SW 1271 (cell line): ENCODE measurements at regions not wholly inside any gene's neighbourhood (a gene's known extent, or its start where the extent isn't known, plus 50 kb on each side); places are given as distances from the start of the nearest gene placed in this dataset.
"Not testable (repeated sequence)": the region's sequence is repeated elsewhere in the genome, so short reads cannot be mapped to it uniquely, and the experiment has no call there.

Experiments used
- DNase-seq, 2 experiments: peaks; one replicate each; lab custom pipeline; 2025; lab: John Stamatoyannopoulos, UW

DNA sequence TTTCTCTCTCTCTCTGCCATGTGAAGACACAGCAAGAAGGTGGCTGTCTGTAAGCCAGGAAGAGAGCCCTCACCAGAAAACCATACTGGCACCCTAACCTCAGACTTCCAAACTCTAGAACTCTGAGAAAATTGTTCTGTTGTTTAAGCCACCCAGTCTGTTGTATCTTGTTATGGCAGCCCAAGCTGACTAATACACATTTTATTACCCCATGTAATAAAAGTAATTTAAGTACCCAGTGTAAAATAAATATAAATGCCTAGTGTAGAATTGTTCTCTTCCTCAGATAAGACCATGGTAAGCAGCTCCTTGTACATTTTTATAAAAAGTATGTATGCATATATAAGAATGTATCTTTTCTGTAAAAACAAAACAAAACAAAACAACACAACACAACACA is 119.7 kb downstream of the DTL start:
- no peak for DNase-seq

GRCh38 chr1:212157252-212157651 is 121.7 kb downstream of the DTL start:
- DNase-seq: no peak

DNA sequence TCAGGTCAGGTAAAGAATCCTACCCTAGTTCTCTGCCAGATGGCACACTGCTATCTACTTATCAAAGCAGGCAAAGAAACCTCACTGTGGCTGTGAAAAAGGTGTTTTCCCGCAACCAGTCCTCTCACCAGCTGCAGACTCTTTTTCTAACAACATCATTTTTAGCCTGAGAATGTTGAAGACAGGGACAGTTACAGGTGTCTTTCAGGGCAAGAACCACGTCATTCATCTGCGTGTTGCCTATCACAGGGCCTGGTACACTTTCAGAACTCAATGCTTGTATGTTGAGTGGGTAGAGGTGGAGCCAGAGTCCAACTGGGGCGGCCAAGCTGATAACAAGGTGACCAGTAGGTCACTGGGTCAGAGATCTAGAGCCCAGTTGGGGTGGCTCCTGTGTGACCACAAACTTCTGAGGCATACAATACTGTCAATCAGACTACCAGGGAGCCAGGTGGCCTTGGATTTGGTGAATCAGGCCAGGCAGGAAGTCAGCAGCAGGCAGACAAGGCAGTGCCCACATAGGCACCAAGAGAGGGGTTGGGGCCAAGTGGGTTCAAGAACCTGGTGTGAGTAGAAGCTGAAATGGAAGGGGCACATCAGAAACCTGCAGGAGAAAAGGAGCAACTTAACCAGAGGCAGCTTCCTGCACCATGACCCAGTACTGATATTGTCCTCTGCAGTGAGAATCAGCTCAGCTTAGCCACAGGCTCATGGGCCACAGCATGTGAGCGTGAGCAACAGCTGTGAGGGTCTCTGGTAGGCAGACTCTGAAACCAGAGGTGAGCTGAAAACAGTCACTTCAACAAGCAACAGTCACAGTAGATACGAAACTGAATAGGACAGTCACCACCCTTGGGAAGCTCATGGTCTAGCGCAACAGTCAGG is 123.6 kb downstream of the DTL start:
- DNase-seq: no peak

- no peak for DNase-seq
These were observed 123.9 kb upstream of the PPP2R5A start for GRCh38 chr1:212161231-212161781.

DNA sequence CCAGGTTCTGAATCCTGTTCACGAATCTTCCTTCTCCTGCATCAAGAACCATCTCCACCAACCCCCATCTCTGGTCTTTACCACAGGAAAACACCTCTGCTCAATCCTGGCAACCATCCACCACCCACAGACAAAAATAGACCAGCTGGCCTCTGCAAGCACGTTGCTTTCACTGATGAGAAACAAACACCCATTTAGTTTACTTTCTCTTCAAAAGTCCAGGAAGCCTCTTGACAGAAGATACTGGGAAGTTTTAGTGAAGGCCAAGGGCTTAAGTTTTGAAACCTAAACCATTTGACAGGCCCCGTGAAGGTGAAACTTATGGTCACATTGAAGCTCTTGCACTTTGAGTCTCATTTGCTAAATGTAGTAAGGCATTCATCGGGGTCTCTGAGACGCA is 122.6 kb upstream of the PPP2R5A start:
- DNase-seq: no peak

DNA sequence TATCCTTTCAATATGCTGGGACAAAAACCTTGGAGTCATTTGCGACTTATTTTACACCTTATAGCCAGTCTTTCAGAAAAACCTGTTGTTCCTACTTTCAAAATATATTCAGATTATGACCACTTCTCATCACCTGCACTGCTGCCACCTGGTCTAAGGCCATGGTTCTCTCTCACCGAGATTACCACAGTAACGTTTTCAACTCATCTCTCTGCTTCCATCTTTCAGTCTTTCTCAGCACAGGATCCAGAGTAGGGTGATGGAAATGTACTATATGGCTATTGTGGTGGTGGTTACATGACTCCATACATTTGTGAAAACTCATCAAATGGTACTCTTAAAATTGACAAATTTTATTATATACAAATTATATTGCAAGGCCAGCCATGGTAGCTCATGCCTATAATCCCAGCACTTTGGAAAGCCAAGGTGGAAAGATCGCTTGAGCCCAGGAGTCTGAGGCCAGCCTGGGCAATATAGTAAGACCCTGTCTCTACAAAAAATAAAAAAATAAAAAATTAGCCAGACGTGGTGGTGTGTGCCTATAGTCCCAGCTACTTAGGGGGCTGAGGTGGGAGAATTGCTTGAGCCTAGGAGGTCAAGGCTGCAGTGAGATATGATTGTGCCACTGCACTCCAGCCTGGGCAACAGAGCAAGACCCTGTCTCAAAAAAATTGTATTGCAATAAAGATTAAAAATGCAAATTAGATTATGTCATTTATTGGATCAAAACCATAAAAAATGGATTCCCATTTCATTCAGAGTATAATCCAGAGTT is 120.9 kb upstream of the PPP2R5A start:
- no peak for DNase-seq

DNA sequence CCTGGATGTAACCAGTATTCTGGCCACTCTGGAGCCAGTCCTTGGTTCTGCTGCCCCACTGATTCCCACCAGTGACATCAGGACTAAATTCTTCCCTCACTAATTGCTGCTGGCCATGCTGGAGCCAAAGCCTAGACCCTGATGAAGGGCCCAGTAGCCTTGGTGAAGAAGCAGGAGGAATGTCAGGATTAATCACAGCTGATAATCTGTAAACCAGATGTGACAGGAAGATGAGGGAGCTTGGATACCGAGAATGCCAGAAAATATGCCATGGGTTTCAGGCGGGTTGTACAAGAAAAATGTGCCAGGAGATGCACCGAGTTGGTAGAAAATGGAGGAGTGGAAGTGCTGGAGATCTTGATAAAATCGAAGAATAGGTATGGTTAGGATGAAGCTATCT is 119.0 kb upstream of the PPP2R5A start:
- DNase-seq: no peak

GRCh38 chr1:212166644-212167043 is 118.6 kb upstream of the PPP2R5A start:
- no peak for DNase-seq

DNA sequence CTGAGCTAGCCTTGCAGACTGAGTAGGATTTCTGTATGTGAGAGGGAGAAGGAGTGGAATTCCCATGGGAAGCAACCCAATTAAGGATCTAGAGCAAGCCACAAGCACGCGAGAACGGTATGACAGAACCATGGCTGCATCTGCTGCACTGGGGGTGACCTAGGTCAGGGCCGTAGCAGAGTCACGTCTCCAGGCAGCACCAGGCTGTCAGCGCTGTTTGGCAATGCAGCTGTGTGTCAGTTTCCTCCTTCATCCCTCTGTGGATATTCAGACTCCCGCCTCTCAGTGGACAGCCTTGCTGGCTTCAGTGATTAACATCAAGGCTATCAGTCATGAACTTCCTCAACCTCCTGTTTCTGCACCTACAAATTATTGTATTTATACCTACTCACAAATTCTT is 118.1 kb upstream of the PPP2R5A start:
- DNase-seq: no peak

GRCh38 chr1:212173567-212173966 is 111.6 kb upstream of the PPP2R5A start:
- no peak for DNase-seq

GRCh38 chr1:212174295-212174694 is 110.9 kb upstream of the PPP2R5A start:
- not testable (repeated sequence) for DNase-seq

DNA sequence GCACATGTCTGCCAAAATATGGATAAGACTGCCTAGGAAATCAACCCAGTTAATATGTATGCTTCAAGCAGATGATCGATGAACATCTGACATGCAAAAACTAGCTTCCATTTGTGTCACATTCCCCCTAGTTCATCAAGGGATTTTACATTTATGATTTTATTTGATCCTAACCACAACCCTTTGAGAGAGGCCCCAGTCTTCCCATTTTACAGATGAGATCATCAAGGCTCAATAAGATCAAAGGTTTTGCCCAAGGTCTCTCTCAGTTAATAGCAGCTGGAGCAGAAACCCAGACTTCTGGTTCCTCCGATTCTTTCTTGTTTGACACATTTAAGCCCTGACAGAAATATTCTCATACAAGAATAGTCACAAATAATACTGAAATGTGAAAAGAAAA is 107.7 kb upstream of the PPP2R5A start:
- DNase-seq: no peak

DNA sequence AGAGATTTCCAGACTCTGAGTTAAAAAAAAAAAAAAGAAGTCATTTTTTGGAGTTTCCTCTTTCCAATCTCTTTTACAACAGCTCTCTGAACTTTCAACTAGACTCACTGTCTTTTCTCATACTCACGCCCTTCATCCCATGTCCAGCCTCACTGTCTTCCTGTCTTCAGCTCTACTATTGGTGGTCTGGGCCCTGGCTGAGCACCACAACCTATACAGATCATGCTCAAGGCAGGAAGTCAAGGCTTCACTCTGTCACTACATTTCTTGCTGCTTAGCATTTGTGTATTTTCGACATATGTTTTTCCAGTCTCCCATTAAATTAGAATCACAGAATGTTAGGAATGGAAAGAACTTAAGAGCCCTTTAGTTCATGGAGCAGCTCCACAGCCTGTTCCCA is 106.4 kb upstream of the PPP2R5A start:
- DNase-seq: no peak

- no peak for DNase-seq
These were observed 105.7 kb upstream of the PPP2R5A start for GRCh38 chr1:212179394-212180076.

- DNase-seq: no peak
These were observed 104.0 kb upstream of the PPP2R5A start for GRCh38 chr1:212181015-212181882.

DNA sequence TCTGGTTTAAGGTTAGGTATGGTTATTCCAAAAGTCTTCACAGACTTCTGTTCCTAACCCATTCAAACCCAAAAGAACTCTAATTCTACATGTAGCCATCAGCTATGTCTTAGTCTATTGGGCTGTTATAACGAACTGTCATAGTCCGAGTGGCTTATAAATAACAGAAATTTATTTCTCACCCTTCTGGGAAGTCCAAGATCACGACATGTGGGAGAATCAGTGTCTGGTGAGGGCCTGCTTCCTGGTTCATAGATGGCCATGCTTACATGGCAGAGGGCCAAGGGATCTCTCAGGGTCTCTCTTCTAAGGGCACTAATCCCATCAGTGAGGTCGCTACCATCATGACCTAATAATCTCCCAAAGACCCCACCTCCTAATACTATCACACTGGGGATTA is 103.0 kb upstream of the PPP2R5A start:
- no peak for DNase-seq

- no peak for DNase-seq
These were observed 102.6 kb upstream of the PPP2R5A start for GRCh38 chr1:212182579-212182978.

DNA sequence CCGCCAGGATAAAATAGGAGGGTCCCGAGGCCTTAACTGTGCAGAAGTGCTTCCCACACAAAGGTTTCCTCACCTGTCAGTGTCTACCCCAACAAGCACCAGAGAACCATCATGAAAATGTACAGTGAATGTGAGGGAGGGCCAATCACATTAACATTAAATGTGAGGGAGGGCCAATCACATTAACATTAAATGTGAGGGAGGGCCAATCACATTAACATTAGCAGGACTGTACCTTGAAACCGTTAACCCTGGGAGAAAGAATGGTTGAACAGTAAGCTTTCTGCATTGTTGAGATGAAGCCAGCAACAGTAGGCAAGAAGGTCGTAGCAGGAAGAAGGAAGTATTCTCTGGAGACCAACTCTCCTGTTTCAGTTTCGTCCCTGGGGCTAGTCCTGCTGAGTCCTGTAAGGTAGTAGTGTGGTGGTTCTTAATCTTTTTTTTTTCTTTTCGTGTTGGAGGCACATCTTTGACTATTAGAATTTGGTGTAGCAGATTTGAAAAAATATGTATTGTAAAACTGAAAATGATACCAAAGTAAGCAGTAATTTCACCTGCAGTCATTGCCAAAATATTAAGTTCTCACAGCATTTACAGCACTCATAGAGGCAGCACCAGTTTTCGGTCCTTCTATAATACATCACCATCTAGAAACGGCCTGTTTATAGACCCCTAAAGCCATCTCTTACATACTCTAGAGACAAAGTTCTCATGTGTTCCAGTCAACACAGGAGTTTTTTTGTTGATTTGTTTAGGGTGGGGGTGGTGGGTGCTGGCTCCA is 98.6 kb upstream of the PPP2R5A start:
- no peak for DNase-seq

DNA sequence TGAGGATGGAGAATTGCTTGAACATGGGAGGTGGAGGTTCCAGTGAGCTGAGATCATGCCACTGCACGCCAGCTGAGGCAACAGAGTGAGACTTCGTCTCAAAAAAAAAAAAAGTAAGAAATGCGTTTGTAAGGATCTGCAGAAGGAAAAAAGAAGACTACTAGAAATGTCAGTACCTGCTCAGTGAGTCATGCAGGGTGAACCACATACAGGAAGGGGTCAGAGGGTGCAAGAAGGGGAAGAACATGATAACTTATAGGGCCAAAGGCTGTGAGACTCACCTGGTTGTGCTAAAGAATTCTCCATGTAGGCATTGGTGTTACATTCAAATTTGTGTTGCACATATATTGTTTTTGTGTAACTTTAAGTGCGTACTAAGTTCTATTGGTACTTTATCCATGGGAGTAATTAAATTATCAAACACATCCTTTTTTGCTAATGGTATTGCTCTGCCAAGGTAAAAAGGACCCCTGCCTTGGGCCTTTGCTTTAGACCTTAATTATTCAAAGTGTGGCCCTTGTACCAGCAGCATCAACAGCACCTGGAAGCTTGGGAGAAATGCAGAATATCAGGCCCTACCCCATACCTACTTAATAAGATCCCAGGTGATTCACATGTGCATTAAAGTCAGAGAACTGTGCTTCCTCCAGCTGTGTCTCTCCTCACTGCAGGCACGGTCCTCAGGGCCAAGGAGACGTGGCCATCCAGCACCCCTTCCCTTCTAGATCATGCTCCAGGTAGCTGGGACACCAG is 96.4 kb upstream of the PPP2R5A start:
- no peak for DNase-seq

GRCh38 chr1:212189352-212189738 is 95.9 kb upstream of the PPP2R5A start:
- no peak for DNase-seq
